Subcutaneous abdominal adipose tissue (tissue), 5 donors: ENCODE measurements at regions not wholly inside any gene's neighbourhood (a gene's known extent, or its start where the extent isn't known, plus 50 kb on each side); places are given as distances from the start of the nearest gene placed in this dataset.
"Not testable (repeated sequence)": the region's sequence is repeated elsewhere in the genome, so short reads cannot be mapped to it uniquely, and the experiment has no call there.

Experiments
- H3K27ac ChIP-seq: one replicate; pipeline ENCODE4 v1.7.0; 2013; ENCODE audit warnings: low read depth, mild to moderate bottlenecking, inconsistent platforms, low read length, moderate library complexity
- H3K27me3 ChIP-seq, 5 donors: one replicate each; pipeline ENCODE4 v1.7.0; 2013; ENCODE audit warnings: low read length in 5 of 5, inconsistent platforms in 1 of 5; ENCODE audit not compliant: control insufficient read depth in 5 of 5, insufficient read depth in 4 of 5
- H3K36me3 ChIP-seq, 5 donors: one replicate each; pipeline ENCODE4 v1.7.0; 2013; ENCODE audit warnings: low read length in 5 of 5; ENCODE audit not compliant: control insufficient read depth in 5 of 5, insufficient read depth in 5 of 5
- H3K4me1 ChIP-seq, 5 donors: one replicate each; pipeline ENCODE4 v1.7.0; 2013; ENCODE audit warnings: low read length in 5 of 5, mild to moderate bottlenecking in 3 of 5, moderate library complexity in 1 of 5; ENCODE audit not compliant: control insufficient read depth in 5 of 5, insufficient read depth in 5 of 5
- H3K4me3 ChIP-seq, 5 donors: one replicate each; pipeline ENCODE4 v1.7.0; 2013; ENCODE audit warnings: low read length in 5 of 5, low read depth in 1 of 5
- H3K9ac ChIP-seq, 5 donors: one replicate each; pipeline ENCODE4 v1.7.0; 2013; ENCODE audit warnings: low read length in 5 of 5, mild to moderate bottlenecking in 4 of 5, moderate library complexity in 3 of 5
- H3K9me3 ChIP-seq, 5 donors: one replicate each; pipeline ENCODE4 v1.7.0; 2013; ENCODE audit warnings: low read length in 5 of 5; ENCODE audit not compliant: control insufficient read depth in 5 of 5
- donor health status: healthy.
- donor health status: healthy.
- donor health status: healthy.
- donor health status: healthy.
- donor health status: healthy.

- Histone ChIP-seq H3K9ac (no peak overlapping the region), H3K9me3 (no peaks in the 10 kb centered on the region), H3K27me3 (no peaks in the 10 kb centered on the region), H3K36me3 (no peaks in the 10 kb centered on the region), H3K4me1 (no peaks in the 10 kb centered on the region), H3K4me3 (no peak overlapping the region), H3K27ac (no peak overlapping the region)
Measured at GRCh38 chr12:25404955-25405354, 148.1 kb downstream of the LMNTD1 start.

- no peak overlapping the region for H3K9ac ChIP-seq
- no peaks in the 10 kb centered on the region for H3K27me3 ChIP-seq
- H3K27ac ChIP-seq, result no peak overlapping the region
Measured at GRCh38 chr12:25401547-25402345, 151.0 kb upstream of the KRAS start.

GRCh38 chr12:25397001-25397400 is 146.3 kb upstream of the KRAS start:
- H3K36me3 ChIP-seq, result no peaks in the 10 kb centered on the region
- H3K9me3 ChIP-seq, result no peaks in the 10 kb centered on the region
- H3K4me1 ChIP-seq, result no peaks in the 10 kb centered on the region
- no peak overlapping the region for H3K9ac ChIP-seq
- no peak overlapping the region for H3K27ac ChIP-seq
- no peaks in the 10 kb centered on the region for H3K27me3 ChIP-seq
- no peak overlapping the region for H3K4me3 ChIP-seq

More at GRCh38 chr12:25401547-25402345, 151.0 kb upstream of the KRAS start:
- Histone ChIP-seq H3K9me3 (no peaks in the 10 kb centered on the region), H3K36me3 (no peaks in the 10 kb centered on the region), H3K4me3 (no peak overlapping the region), H3K4me1 (no peaks in the 10 kb centered on the region)

GRCh38 chr12:25395227-25395626 is 144.5 kb upstream of the KRAS start:
- H3K9me3 ChIP-seq, result no peaks in the 10 kb centered on the region
- no peak overlapping the region for H3K9ac ChIP-seq
- no peaks in the 10 kb centered on the region for H3K4me1 ChIP-seq
- H3K27me3 ChIP-seq, result no peaks in the 10 kb centered on the region
- H3K36me3 ChIP-seq, result no peaks in the 10 kb centered on the region
- no peak overlapping the region for H3K4me3 ChIP-seq
- no peak overlapping the region for H3K27ac ChIP-seq

GRCh38 chr12:25394775-25395174 is 144.0 kb upstream of the KRAS start:
- H3K9ac ChIP-seq, H3K36me3 ChIP-seq, H3K9me3 ChIP-seq, H3K4me1 ChIP-seq, H3K27me3 ChIP-seq, H3K4me3 ChIP-seq, H3K27ac ChIP-seq: not testable (repeated sequence)

- Histone ChIP-seq H3K9ac (no peak overlapping the region), H3K27me3 (no peaks in the 10 kb centered on the region), H3K4me1 (no peaks in the 10 kb centered on the region), H3K4me3 (no peak overlapping the region), H3K9me3 (no peaks in the 10 kb centered on the region), H3K36me3 (no peaks in the 10 kb centered on the region), H3K27ac (no peak overlapping the region)
Measured at GRCh38 chr12:25394025-25394424, 143.3 kb upstream of the KRAS start.

- H3K9me3 ChIP-seq, H3K36me3 ChIP-seq, H3K4me3 ChIP-seq, H3K27ac ChIP-seq, H3K27me3 ChIP-seq, H3K9ac ChIP-seq: not testable (repeated sequence)
- H3K4me1 ChIP-seq, result peaks cover 0 to 11% (median 7%) of the 10 kb centered on the region in 5 donors
Measured at GRCh38 chr12:25391346-25391745, 140.6 kb upstream of the KRAS start.

- Histone ChIP-seq H3K36me3 (no peaks in the 10 kb centered on the region), H3K27ac (no peak overlapping the region), H3K9me3 (no peaks in the 10 kb centered on the region), H3K9ac (no peak overlapping the region), H3K4me3 (no peak overlapping the region), H3K27me3 (no peaks in the 10 kb centered on the region), H3K4me1 (peaks cover 0 to 24% (median 18%) of the 10 kb centered on the region in 5 donors)
Measured at GRCh38 chr12:25388183-25388582, 137.5 kb upstream of the KRAS start.

GRCh38 chr12:25387732-25388050 is 137.0 kb upstream of the KRAS start:
- Histone ChIP-seq H3K4me3 (no peak overlapping the region), H3K9ac (no peak overlapping the region), H3K36me3 (no peaks in the 10 kb centered on the region), H3K9me3 (no peaks in the 10 kb centered on the region), H3K27me3 (no peaks in the 10 kb centered on the region), H3K27ac (no peak overlapping the region), H3K4me1 (peaks cover 0 to 24% (median 18%) of the 10 kb centered on the region in 5 donors)

- peak overlapping the region; percentile 77 to 91 (median 86) for H3K4me3 ChIP-seq
- peak overlapping the region; percentile 99 for H3K27ac ChIP-seq
- H3K27me3 ChIP-seq, result no peaks in the 10 kb centered on the region
- no peaks in the 10 kb centered on the region for H3K9me3 ChIP-seq
- H3K9ac ChIP-seq, result peak overlapping the region; percentile 74 to 93 (median 83)
- H3K4me1 ChIP-seq, result peaks cover 0 to 24% (median 18%) of the 10 kb centered on the region in 5 donors
- H3K36me3 ChIP-seq, result no peaks in the 10 kb centered on the region
Measured at GRCh38 chr12:25386831-25387731, 136.4 kb upstream of the KRAS start.
